ENCODE measurements at regions not wholly inside any gene's neighbourhood (a gene's known extent, or its start where the extent isn't known, plus 50 kb on each side); places are given as distances from the start of the nearest gene placed in this dataset.

DNA sequence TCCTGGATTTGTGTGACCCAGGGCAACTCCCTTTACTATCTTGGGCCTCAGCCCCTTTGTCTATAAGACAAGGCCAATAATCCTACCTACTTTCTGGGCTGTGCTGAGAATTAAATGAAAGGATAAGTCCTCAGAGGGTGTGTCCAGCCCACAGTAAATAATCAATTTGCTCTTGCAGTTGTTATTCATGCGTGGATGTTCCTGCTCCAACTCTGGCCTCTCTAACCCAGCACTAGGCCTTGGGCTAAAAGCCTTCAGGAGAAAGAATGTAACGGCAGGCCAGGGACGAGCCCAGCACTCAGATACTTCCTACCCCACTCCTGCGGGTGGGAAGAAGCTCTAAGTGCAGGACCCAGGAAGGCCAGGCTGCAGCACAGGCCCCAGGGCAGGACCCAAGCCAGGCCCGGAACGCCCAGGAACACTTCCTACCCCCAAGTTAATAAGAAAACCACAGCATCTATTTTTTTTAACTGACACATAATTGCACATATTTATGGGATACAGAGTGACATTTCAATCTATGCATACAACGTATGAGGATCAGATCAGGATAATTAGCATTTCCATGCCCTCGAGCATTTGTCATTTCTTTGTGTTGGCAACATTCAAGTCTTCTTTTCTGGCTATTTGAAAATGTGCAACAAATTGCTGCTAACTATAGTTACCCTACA lies 179.6 kb upstream of the RBPJ start:
- TF ChIP-seq, protein P1, sequence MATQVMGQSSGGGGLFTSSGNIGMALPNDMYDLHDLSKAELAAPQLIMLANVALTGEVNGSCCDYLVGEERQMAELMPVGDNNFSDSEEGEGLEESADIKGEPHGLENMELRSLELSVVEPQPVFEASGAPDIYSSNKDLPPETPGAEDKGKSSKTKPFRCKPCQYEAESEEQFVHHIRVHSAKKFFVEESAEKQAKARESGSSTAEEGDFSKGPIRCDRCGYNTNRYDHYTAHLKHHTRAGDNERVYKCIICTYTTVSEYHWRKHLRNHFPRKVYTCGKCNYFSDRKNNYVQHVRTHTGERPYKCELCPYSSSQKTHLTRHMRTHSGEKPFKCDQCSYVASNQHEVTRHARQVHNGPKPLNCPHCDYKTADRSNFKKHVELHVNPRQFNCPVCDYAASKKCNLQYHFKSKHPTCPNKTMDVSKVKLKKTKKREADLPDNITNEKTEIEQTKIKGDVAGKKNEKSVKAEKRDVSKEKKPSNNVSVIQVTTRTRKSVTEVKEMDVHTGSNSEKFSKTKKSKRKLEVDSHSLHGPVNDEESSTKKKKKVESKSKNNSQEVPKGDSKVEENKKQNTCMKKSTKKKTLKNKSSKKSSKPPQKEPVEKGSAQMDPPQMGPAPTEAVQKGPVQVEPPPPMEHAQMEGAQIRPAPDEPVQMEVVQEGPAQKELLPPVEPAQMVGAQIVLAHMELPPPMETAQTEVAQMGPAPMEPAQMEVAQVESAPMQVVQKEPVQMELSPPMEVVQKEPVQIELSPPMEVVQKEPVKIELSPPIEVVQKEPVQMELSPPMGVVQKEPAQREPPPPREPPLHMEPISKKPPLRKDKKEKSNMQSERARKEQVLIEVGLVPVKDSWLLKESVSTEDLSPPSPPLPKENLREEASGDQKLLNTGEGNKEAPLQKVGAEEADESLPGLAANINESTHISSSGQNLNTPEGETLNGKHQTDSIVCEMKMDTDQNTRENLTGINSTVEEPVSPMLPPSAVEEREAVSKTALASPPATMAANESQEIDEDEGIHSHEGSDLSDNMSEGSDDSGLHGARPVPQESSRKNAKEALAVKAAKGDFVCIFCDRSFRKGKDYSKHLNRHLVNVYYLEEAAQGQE (IDR thresholded peaks at IDR 0.05), result no peak
- TF ChIP-seq, protein P2, sequence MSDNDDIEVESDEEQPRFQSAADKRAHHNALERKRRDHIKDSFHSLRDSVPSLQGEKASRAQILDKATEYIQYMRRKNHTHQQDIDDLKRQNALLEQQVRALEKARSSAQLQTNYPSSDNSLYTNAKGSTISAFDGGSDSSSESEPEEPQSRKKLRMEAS (IDR thresholded peaks at IDR 0.05), result no peak
- no peak for TF ChIP-seq HNF4A (conservative IDR thresholded peaks at IDR 0.05)

DNA sequence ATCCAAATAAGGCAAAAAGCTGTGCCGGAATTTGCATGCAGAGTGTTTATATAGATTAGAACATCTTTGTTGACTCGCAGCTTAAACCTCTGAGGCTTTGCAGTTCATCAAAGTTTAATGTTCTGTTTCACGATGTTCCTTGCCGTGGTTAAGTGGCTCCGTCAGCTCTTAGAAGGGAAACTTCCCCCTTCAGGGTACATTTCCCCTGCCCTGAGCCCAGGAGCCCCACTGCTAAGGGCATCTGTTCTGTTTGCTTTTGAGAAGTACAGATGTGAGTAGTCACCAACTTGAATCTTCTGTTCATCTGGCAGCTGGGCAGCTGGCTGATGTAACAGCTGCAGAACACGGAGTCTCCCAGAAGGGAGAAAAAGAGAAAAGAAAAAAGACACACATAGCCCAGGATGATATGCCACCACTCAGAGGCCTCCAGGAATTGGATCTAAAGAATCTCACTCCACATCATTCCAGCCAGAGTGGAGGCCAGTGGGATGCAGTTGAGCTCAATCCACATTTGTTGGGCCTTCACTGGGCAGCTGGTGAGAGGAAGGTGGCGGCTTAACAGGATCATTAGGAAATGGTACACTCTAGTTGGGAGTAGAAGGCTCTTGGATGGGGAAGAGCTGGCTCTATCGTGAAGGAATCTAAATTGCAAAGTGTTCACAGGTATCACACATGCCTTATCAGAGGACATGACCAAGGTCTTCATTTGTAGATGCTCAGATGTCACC lies 178.7 kb upstream of the RBPJ start:
- Histone ChIP-seq H3K36me3 (ENCODE audit: control insufficient read depth in 4 of 4, insufficient read depth in 3 of 4, low read depth in 1 of 4, low read length in 3 of 4) (no peaks in the 10 kb centered on the region), H3K9me3 (ENCODE audit: control insufficient read depth in 4 of 4, low read length in 3 of 4) (peaks cover 0 to 3% (median 0%) of the 10 kb centered on the region in 4 donors), H3K27ac (ENCODE audit: low read depth in 1 of 2, low read length in 2 of 2) (no peak overlapping the region), H3K27me3 (ENCODE audit: control insufficient read depth in 4 of 4, insufficient read depth in 4 of 4, low read length in 3 of 4) (no peaks in the 10 kb centered on the region), H3K4me1 (ENCODE audit: control insufficient read depth in 4 of 4, insufficient read depth in 4 of 4, low read length in 3 of 4) (no peaks in the 10 kb centered on the region), H3K9ac (ENCODE audit: low read depth in 1 of 2, low read length in 2 of 2) (no peak overlapping the region), H3K4me3 (ENCODE audit: low read depth in 1 of 3, low read length in 3 of 3) (no peak overlapping the region)
- DNase-seq (ENCODE audit: low spot score), result no peak
- TF ChIP-seq SP1 (IDR thresholded peaks at IDR 0.05) (peak; percentile 15), RXRA (IDR thresholded peaks at IDR 0.05) (peak in 1 of 2 donors; percentile 9)
- TF ChIP-seq, protein P2 (IDR thresholded peaks at IDR 0.05), result no peak
- WGBS, result 81% methylated on average over 8 of the region's 8 CpGs

More for the DNA sequence above, 179.6 kb upstream of the RBPJ start:
- 82% methylated on average over 8 of the region's 8 CpGs for WGBS
- DNase-seq (ENCODE audit: low spot score), result no peak
- Histone ChIP-seq H3K4me3 (ENCODE audit: low read depth in 1 of 3, low read length in 3 of 3) (no peak overlapping the region), H3K9ac (ENCODE audit: low read depth in 1 of 2, low read length in 2 of 2) (no peak overlapping the region), H3K27ac (ENCODE audit: low read depth in 1 of 2, low read length in 2 of 2) (no peak overlapping the region), H3K4me1 (ENCODE audit: control insufficient read depth in 4 of 4, insufficient read depth in 4 of 4, low read length in 3 of 4) (no peaks in the 10 kb centered on the region), H3K9me3 (ENCODE audit: control insufficient read depth in 4 of 4, low read length in 3 of 4) (no peaks in the 10 kb centered on the region), H3K36me3 (ENCODE audit: control insufficient read depth in 4 of 4, insufficient read depth in 3 of 4, low read depth in 1 of 4, low read length in 3 of 4) (no peaks in the 10 kb centered on the region), H3K27me3 (ENCODE audit: control insufficient read depth in 4 of 4, insufficient read depth in 4 of 4, low read length in 3 of 4) (no peaks in the 10 kb centered on the region)

DNA sequence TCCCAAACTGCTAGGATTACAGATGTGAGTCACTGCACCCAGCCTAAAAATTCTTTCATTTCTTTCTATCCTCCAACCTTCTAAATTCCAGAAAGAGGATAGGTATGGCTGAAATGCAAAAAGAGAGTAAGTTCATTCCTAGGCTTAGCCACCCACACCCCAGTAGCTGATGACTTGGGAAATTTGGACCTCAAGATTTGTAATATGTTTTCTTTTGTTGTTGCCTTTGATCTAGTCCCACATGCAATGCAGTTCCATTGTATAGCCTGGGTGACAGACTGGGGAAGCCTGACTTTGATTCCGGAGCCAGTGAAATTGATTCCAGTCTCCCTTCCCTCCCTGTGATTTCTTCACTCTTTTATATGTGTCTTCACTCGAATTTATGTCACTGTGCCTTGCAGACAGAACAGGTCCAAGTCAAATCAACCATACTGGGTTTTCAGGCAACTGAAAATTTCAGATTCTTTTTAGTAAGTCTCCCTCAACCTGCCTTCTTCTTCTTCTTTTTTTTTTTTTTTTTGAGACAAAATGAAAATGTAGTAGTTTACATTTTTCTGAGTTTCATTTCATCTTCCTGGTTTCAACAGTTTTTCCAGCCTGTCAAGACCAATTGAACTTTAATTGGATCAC lies 176.2 kb upstream of the RBPJ start:
- Histone ChIP-seq H3K27me3 (ENCODE audit: control insufficient read depth in 4 of 4, insufficient read depth in 4 of 4, low read length in 3 of 4) (peaks cover 0 to 2% (median 0%) of the 10 kb centered on the region in 4 donors), H3K36me3 (ENCODE audit: control insufficient read depth in 4 of 4, insufficient read depth in 3 of 4, low read depth in 1 of 4, low read length in 3 of 4) (no peaks in the 10 kb centered on the region), H3K4me3 (ENCODE audit: low read depth in 1 of 3, low read length in 3 of 3) (no peak overlapping the region), H3K4me1 (ENCODE audit: control insufficient read depth in 4 of 4, insufficient read depth in 4 of 4, low read length in 3 of 4) (no peaks in the 10 kb centered on the region), H3K27ac (ENCODE audit: low read depth in 1 of 2, low read length in 2 of 2) (no peak overlapping the region), H3K9ac (ENCODE audit: low read depth in 1 of 2, low read length in 2 of 2) (no peak overlapping the region), H3K9me3 (ENCODE audit: control insufficient read depth in 4 of 4, low read length in 3 of 4) (peaks cover 0 to 3% (median under 1%) of the 10 kb centered on the region in 4 donors)
- no peak for DNase-seq (ENCODE audit: low spot score)
- WGBS, result 55% methylated on average over 2 of the region's 2 CpGs
- no peak for TF ChIP-seq RXRA (IDR thresholded peaks at IDR 0.05)
- no peak for TF ChIP-seq TAF1 (conservative IDR thresholded peaks at IDR 0.05)
- no peak for TF ChIP-seq YY1 (IDR thresholded peaks at IDR 0.05)
- no peak for TF ChIP-seq GABPA (IDR thresholded peaks at IDR 0.05 in 1 of 2, conservative IDR thresholded peaks at IDR 0.05 in 1 of 2)
- TF ChIP-seq JUND (IDR thresholded peaks at IDR 0.05), result no peak
- no peak for TF ChIP-seq HNF4A (conservative IDR thresholded peaks at IDR 0.05)
- no peak for TF ChIP-seq EGR1 (IDR thresholded peaks at IDR 0.05; ENCODE audit: low read depth in 2 of 2)

Measured in liver (tissue), 7 donors.